ENCODE measurements at regions not wholly inside any gene's neighbourhood (a gene's known extent, or its start where the extent isn't known, plus 50 kb on each side); places are given as distances from the start of the nearest gene placed in this dataset.

DNA sequence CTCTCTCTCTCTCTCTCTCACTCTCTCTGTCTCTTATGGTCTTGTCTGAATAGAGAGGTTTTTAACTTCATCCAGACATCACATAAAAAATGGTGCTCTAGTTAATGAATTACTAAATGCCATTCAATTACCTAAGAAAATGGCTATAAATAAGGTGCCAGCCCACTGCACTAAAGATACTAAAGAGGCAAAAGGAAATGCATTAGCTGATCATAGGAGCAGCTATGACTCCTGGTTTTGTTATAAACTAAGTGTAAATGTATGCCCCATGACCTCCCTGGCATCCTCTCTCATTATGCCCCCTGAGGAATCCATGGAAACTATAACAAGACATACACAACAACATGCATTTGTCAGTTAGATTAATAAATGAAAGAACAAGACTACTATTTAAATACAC, 57.5 kb upstream of the PDC start:
- TF ChIP-seq ESRRG (CRISPR knock-in tag; IDR thresholded peaks at IDR 0.05) (no peak), ZFP30 (CRISPR knock-in tag; IDR thresholded peaks at IDR 0.05) (no peak), RARB (CRISPR knock-in tag; IDR thresholded peaks at IDR 0.05) (no peak), BACH2 (CRISPR knock-in tag; IDR thresholded peaks at IDR 0.05; ENCODE audit: borderline replicate concordance) (no peak), GLIS3 (CRISPR knock-in tag; IDR thresholded peaks at IDR 0.05) (no peak), TCF4 (CRISPR knock-in tag; IDR thresholded peaks at IDR 0.05; ENCODE audit: borderline replicate concordance) (no peak), PPARA (CRISPR knock-in tag; IDR thresholded peaks at IDR 0.05; ENCODE audit: borderline replicate concordance) (no peak)
- TF ChIP-seq, protein P1, sequence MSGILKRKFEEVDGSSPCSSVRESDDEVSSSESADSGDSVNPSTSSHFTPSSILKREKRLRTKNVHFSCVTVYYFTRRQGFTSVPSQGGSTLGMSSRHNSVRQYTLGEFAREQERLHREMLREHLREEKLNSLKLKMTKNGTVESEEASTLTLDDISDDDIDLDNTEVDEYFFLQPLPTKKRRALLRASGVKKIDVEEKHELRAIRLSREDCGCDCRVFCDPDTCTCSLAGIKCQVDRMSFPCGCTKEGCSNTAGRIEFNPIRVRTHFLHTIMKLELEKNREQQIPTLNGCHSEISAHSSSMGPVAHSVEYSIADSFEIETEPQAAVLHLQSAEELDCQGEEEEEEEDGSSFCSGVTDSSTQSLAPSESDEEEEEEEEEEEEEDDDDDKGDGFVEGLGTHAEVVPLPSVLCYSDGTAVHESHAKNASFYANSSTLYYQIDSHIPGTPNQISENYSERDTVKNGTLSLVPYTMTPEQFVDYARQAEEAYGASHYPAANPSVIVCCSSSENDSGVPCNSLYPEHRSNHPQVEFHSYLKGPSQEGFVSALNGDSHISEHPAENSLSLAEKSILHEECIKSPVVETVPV (CRISPR knock-in tag; IDR thresholded peaks at IDR 0.05), result no peak
- TF ChIP-seq, protein P2, sequence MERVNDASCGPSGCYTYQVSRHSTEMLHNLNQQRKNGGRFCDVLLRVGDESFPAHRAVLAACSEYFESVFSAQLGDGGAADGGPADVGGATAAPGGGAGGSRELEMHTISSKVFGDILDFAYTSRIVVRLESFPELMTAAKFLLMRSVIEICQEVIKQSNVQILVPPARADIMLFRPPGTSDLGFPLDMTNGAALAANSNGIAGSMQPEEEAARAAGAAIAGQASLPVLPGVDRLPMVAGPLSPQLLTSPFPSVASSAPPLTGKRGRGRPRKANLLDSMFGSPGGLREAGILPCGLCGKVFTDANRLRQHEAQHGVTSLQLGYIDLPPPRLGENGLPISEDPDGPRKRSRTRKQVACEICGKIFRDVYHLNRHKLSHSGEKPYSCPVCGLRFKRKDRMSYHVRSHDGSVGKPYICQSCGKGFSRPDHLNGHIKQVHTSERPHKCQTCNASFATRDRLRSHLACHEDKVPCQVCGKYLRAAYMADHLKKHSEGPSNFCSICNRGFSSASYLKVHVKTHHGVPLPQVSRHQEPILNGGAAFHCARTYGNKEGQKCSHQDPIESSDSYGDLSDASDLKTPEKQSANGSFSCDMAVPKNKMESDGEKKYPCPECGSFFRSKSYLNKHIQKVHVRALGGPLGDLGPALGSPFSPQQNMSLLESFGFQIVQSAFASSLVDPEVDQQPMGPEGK (CRISPR knock-in tag; IDR thresholded peaks at IDR 0.05; ENCODE audit: borderline replicate concordance), result no peak
- ATAC-seq, result no peak

DNA sequence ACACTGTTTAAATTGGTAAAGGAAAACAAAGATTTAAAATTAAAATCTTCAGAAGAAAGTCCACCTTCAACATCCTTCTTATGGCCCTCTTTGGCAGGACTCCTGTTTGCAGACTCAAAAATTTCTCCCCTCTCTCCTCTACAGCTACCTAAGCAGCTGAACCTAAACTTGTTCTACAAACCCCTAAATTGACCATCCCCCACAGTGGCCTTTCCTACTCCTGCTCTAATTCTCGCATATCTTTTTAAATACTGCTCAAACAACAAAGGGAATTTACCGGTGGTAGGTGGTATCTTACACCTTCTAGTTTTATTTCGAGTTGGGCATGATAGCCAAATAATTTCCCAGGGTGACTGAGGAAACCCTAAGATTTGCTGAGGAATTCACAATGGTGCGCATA, 53.5 kb upstream of the PDC start:
- no peak for ATAC-seq
- no peak for TF ChIP-seq ZFP30 (CRISPR knock-in tag; IDR thresholded peaks at IDR 0.05)
- no peak for TF ChIP-seq ZNF70 (CRISPR knock-in tag; IDR thresholded peaks at IDR 0.05)
- no peak for TF ChIP-seq TOX (CRISPR knock-in tag; IDR thresholded peaks at IDR 0.05; ENCODE audit: borderline replicate concordance)
- TF ChIP-seq TCF4 (CRISPR knock-in tag; IDR thresholded peaks at IDR 0.05; ENCODE audit: borderline replicate concordance), result no peak

DNA sequence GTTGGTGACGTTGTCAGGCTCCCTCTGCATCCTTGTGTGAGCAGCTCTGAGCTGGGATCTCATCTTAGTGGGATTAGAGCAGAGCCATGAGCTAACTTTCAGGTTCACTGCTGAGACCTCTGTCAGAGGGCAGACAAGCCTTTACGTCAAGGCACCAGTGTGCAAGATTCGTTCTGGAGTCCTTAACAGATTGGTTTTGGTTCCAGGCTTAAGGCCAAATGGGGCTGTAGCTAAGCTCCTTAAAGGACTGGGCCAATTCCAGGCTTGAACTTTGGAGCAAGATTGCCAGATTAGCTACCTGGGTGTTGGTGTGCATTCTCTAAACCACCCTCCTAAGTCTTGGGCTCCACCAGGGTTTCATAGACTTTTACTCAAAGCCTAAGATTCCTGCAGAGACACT, 52.6 kb upstream of the PDC start:
- ATAC-seq, result no peak

DNA sequence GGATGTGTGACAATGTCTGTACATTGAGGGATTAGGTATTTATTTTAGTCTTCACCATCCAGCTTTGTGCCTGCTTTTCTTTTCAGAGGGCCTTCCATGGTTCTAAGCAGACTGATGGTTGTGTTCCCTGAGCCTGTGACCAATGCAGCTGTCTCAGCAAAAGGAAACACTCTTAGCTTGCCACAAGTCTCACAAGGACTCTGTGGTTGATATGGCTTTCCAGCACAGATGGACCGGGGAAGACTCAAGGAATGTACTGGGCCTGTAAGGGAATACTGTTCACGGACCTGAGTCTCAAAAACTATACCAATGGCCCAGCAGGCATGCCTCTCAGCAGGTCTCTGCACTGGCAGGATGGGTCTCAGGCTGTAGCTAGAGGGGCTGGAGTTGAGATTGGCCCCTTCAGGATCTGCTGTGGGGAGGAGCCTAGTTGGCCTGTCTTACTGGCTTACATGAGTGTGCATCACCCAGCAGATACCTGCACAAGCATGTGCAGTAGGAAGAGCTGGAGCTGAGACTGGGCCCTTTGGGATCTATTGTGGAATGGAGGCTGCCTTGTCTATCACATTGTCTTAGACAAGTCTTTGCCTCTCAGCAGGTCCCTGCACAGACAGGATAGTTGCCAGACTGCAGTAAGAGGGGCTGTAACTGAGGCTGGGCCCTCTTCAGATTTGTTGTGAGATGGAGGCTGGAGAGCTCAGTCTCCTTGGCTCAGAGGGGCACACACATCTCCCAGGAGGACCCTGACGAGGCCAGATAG, 52.0 kb upstream of the PDC start:
- TF ChIP-seq, protein P3, sequence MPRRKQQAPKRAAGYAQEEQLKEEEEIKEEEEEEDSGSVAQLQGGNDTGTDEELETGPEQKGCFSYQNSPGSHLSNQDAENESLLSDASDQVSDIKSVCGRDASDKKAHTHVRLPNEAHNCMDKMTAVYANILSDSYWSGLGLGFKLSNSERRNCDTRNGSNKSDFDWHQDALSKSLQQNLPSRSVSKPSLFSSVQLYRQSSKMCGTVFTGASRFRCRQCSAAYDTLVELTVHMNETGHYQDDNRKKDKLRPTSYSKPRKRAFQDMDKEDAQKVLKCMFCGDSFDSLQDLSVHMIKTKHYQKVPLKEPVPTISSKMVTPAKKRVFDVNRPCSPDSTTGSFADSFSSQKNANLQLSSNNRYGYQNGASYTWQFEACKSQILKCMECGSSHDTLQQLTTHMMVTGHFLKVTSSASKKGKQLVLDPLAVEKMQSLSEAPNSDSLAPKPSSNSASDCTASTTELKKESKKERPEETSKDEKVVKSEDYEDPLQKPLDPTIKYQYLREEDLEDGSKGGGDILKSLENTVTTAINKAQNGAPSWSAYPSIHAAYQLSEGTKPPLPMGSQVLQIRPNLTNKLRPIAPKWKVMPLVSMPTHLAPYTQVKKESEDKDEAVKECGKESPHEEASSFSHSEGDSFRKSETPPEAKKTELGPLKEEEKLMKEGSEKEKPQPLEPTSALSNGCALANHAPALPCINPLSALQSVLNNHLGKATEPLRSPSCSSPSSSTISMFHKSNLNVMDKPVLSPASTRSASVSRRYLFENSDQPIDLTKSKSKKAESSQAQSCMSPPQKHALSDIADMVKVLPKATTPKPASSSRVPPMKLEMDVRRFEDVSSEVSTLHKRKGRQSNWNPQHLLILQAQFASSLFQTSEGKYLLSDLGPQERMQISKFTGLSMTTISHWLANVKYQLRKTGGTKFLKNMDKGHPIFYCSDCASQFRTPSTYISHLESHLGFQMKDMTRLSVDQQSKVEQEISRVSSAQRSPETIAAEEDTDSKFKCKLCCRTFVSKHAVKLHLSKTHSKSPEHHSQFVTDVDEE (CRISPR knock-in tag; IDR thresholded peaks at IDR 0.05), result no peak
- TF ChIP-seq ZC3H10 (CRISPR knock-in tag; IDR thresholded peaks at IDR 0.05), result no peak
- TF ChIP-seq, protein P2 (CRISPR knock-in tag; IDR thresholded peaks at IDR 0.05; ENCODE audit: borderline replicate concordance), result no peak
- no peak for TF ChIP-seq ZNF70 (CRISPR knock-in tag; IDR thresholded peaks at IDR 0.05)
- TF ChIP-seq ZNF565 (CRISPR knock-in tag; conservative IDR thresholded peaks at IDR 0.05; ENCODE audit: low read depth), result no peak
- no peak for TF ChIP-seq OSR1 (CRISPR knock-in tag; IDR thresholded peaks at IDR 0.05)
- TF ChIP-seq PPARA (CRISPR knock-in tag; IDR thresholded peaks at IDR 0.05; ENCODE audit: borderline replicate concordance), result no peak
- TF ChIP-seq, protein P4, sequence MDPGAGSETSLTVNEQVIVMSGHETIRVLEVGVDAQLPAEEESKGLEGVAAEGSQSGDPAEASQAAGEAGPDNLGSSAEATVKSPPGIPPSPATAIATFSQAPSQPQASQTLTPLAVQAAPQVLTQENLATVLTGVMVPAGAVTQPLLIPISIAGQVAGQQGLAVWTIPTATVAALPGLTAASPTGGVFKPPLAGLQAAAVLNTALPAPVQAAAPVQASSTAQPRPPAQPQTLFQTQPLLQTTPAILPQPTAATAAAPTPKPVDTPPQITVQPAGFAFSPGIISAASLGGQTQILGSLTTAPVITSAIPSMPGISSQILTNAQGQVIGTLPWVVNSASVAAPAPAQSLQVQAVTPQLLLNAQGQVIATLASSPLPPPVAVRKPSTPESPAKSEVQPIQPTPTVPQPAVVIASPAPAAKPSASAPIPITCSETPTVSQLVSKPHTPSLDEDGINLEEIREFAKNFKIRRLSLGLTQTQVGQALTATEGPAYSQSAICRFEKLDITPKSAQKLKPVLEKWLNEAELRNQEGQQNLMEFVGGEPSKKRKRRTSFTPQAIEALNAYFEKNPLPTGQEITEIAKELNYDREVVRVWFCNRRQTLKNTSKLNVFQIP (CRISPR knock-in tag; IDR thresholded peaks at IDR 0.05; ENCODE audit: borderline replicate concordance, low read depth), result no peak
- no peak for TF ChIP-seq CSDC2 (CRISPR knock-in tag; IDR thresholded peaks at IDR 0.05)
- TF ChIP-seq ZNF8 (CRISPR knock-in tag; IDR thresholded peaks at IDR 0.05), result no peak
- TF ChIP-seq, protein P5, sequence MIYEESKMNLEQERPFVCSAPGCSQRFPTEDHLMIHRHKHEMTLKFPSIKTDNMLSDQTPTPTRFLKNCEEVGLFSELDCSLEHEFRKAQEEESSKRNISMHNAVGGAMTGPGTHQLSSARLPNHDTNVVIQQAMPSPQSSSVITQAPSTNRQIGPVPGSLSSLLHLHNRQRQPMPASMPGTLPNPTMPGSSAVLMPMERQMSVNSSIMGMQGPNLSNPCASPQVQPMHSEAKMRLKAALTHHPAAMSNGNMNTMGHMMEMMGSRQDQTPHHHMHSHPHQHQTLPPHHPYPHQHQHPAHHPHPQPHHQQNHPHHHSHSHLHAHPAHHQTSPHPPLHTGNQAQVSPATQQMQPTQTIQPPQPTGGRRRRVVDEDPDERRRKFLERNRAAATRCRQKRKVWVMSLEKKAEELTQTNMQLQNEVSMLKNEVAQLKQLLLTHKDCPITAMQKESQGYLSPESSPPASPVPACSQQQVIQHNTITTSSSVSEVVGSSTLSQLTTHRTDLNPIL (CRISPR knock-in tag; IDR thresholded peaks at IDR 0.05; ENCODE audit: low read depth), result no peak
- no peak for TF ChIP-seq ZFP3 (CRISPR knock-in tag; IDR thresholded peaks at IDR 0.05)
- ATAC-seq, result no peak

More for the DNA sequence above, 52.6 kb upstream of the PDC start:
- TF ChIP-seq GLIS3 (CRISPR knock-in tag; IDR thresholded peaks at IDR 0.05) (no peak), OSR1 (CRISPR knock-in tag; IDR thresholded peaks at IDR 0.05) (no peak), ISL1 (CRISPR knock-in tag; IDR thresholded peaks at IDR 0.05) (no peak), RARB (CRISPR knock-in tag; IDR thresholded peaks at IDR 0.05) (no peak), PPARA (CRISPR knock-in tag; IDR thresholded peaks at IDR 0.05; ENCODE audit: borderline replicate concordance) (no peak)
- TF ChIP-seq, protein P2 (CRISPR knock-in tag; IDR thresholded peaks at IDR 0.05; ENCODE audit: borderline replicate concordance), result no peak
